ENCODE measurements at regions not wholly inside any gene's neighbourhood (a gene's known extent, or its start where the extent isn't known, plus 50 kb on each side); places are given as distances from the start of the nearest gene placed in this dataset.

- TF ChIP-seq POLR2A (IDR thresholded peaks at IDR 0.05; ENCODE audit: low read depth, low read length) (no peak), POLR2AphosphoS5 (IDR thresholded peaks at IDR 0.05; ENCODE audit: low read depth, low read length) (no peak), TAF1 (IDR thresholded peaks at IDR 0.05; ENCODE audit: low read depth, low read length) (no peak), PAX5 (IDR thresholded peaks at IDR 0.05; ENCODE audit: insufficient read depth, low read length, severe bottlenecking) (no peak)
Observed at GRCh38 chr2:11919953-11920352, 173.5 kb downstream of the LPIN1 start.
